CD4-positive, alpha-beta T cell (primary cell): ENCODE measurements at regions not wholly inside any gene's neighbourhood (a gene's known extent, or its start where the extent isn't known, plus 50 kb on each side); places are given as distances from the start of the nearest gene placed in this dataset.
"Not testable (repeated sequence)": the region's sequence is repeated elsewhere in the genome, so short reads cannot be mapped to it uniquely, and the experiment has no call there.

Experiments
- ATAC-seq: fragments of 200-7000 bp; cut with Tn5 transposase; one replicate; pipeline ENCODE4 v1.10.0; 2022; ENCODE audit warnings: mild to moderate bottlenecking; ENCODE audit not compliant: poor library complexity
- CTCF ChIA-PET: fragments of 350-600 bp; sonication (Branson Sonifier 250); formaldehyde crosslinking; loops from one replicate; lab custom pipeline; 2021; ENCODE audit warnings: antibody characterized with exemption, inconsistent platforms; lab: Charles Lee
- POLR2A ChIA-PET: fragments of 350-600 bp; sonication (Branson Sonifier 250); formaldehyde crosslinking; loops from one replicate; lab custom pipeline; 2021; ENCODE audit warnings: antibody characterized with exemption, inconsistent platforms; lab: Charles Lee
- DNase-seq, 14 experiments: peaks; one replicate each; pipeline ENCODE4 v3.0.0-alpha.2; 2013 to 2020; ENCODE audit warnings: mixed read lengths in 2 of 14
- H3K27ac ChIP-seq, 2 donors: one replicate each; pipeline versions ENCODE4 v1.5.1 to v1.7.0; 2013; ENCODE audit warnings: low read length in 2 of 2, low read depth in 1 of 2, mild to moderate bottlenecking in 1 of 2
- H3K27me3 ChIP-seq, 2 experiments: 1 replicate in 1 of 2; 2 replicates in 1 of 2; pipeline versions ENCODE4 v1.6.1 to v1.7.0; 2013; ENCODE audit warnings: low read length in 2 of 2, control low read depth in 1 of 2, mild to moderate bottlenecking in 1 of 2, moderate library complexity in 1 of 2; ENCODE audit not compliant: insufficient read depth in 2 of 2, control insufficient read depth in 1 of 2
- H3K36me3 ChIP-seq: one replicate; pipeline ENCODE4 v1.6.1; 2013; ENCODE audit warnings: low read length, control low read depth; ENCODE audit not compliant: insufficient read depth
- H3K4me1 ChIP-seq: one replicate; pipeline ENCODE4 v1.6.1; 2013; ENCODE audit warnings: low read length, control low read depth; ENCODE audit not compliant: insufficient read depth
- H3K4me3 ChIP-seq: one replicate; pipeline ENCODE4 v1.5.1; 2013; ENCODE audit warnings: mild to moderate bottlenecking, low read length, moderate library complexity
- H3K9me3 ChIP-seq, 2 experiments: 1 replicate in 1 of 2; 2 replicates in 1 of 2; pipeline versions ENCODE4 v1.6.1 to v1.7.0; 2013; ENCODE audit warnings: low read length in 2 of 2, mild to moderate bottlenecking in 2 of 2, control low read depth in 1 of 2, moderate library complexity in 1 of 2; ENCODE audit not compliant: control insufficient read depth in 1 of 2, insufficient read depth in 1 of 2
- H3K27ac Mint-ChIP-seq: one replicate; pipeline ENCODE4 v1.8.0; 2020; ENCODE audit warnings: mixed read lengths
- H3K27me3 Mint-ChIP-seq: one replicate; pipeline ENCODE4 v1.8.0; 2021; ENCODE audit warnings: mixed read lengths
- H3K36me3 Mint-ChIP-seq: one replicate; pipeline ENCODE4 v1.8.0; 2021; ENCODE audit warnings: low read depth, mixed read lengths
- H3K4me1 Mint-ChIP-seq: one replicate; pipeline ENCODE4 v1.8.0; 2021; ENCODE audit warnings: low read depth, mixed read lengths
- H3K4me3 Mint-ChIP-seq: one replicate; pipeline ENCODE4 v1.8.0; 2020; ENCODE audit warnings: mild to moderate bottlenecking, mixed read lengths
- H3K9me3 Mint-ChIP-seq: one replicate; pipeline ENCODE4 v1.8.0; 2020; ENCODE audit warnings: mixed read lengths
- intact Hi-C, 2 experiments: fragments of 100-400 bp; cut with DNase I in 1 of 2; cut with micrococcal nuclease in 1 of 2; formaldehyde crosslinking; loops; one replicate each; pipeline versions ENCODE4 v1.15.1 to v1.9.0; 2023 to 2025; cut with DNase I, micrococcal nuclease
- TF ChIP-seq, protein P1 (sequence below): fragments of 200-600 bp; IDR thresholded peaks from one replicate; pipeline ENCODE4 v1.8.0; 2022; ENCODE audit warnings: antibody characterized with exemption, mild to moderate bottlenecking

DNA sequence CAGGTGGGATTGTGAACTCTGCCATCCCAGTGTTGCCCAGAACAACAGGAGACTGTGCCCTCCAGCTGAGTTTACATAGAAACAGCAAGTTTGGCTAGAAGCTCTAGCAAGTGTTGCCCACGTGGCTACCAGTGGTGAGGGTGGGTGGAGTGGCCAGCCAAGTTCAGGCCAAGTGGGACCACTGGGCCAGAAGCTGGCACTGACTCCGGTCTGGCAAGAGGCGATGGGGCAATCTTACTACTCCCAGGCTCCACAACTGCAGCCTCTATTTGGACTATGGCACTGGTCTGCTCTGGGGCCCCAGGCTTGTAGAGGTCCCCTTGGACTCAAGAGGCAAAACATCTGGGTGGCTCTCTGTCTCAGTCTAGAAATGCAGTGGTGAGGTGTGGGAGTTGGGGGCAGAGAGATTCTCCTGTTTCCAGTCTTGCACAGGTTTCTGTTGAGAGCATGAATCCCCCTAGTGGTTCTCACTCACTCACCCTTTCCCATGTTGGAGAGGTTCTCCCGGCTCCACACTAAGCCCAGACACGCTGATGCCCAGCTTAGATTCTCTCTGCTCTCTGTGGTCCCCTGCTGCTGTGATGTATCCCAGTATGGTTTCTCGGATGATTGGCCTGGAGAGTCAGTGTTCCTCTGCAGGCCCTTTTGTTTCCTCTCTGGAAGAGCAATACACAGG lies 615.3 kb downstream of the PDHA2 start:
- ChIA-PET CTCF (no interaction called here), POLR2A (no interaction called here)
- Mint-ChIP-seq H3K27me3 (no peaks in the 10 kb centered on the region), H3K9me3 (peaks cover 9% of the 10 kb centered on the region), H3K4me3 (no peak overlapping the region), H3K4me1 (no peaks in the 10 kb centered on the region), H3K27ac (no peak overlapping the region), H3K36me3 (no peaks in the 10 kb centered on the region)
- no peaks in the 10 kb centered on the region for H3K27me3 ChIP-seq
- no peak overlapping the region for H3K27ac ChIP-seq
- DNase-seq (no peak), ATAC-seq (no peak)
- no peaks in the 10 kb centered on the region for H3K4me1 ChIP-seq
- intact Hi-C loops: no loop called here
- H3K9me3 ChIP-seq: peaks cover 4 to 10% of the 10 kb centered on the region in 2 experiments
- TF ChIP-seq, protein P1, sequence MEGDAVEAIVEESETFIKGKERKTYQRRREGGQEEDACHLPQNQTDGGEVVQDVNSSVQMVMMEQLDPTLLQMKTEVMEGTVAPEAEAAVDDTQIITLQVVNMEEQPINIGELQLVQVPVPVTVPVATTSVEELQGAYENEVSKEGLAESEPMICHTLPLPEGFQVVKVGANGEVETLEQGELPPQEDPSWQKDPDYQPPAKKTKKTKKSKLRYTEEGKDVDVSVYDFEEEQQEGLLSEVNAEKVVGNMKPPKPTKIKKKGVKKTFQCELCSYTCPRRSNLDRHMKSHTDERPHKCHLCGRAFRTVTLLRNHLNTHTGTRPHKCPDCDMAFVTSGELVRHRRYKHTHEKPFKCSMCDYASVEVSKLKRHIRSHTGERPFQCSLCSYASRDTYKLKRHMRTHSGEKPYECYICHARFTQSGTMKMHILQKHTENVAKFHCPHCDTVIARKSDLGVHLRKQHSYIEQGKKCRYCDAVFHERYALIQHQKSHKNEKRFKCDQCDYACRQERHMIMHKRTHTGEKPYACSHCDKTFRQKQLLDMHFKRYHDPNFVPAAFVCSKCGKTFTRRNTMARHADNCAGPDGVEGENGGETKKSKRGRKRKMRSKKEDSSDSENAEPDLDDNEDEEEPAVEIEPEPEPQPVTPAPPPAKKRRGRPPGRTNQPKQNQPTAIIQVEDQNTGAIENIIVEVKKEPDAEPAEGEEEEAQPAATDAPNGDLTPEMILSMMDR: no peak
- H3K4me3 ChIP-seq: no peak overlapping the region
- H3K36me3 ChIP-seq: no peaks in the 10 kb centered on the region

DNA sequence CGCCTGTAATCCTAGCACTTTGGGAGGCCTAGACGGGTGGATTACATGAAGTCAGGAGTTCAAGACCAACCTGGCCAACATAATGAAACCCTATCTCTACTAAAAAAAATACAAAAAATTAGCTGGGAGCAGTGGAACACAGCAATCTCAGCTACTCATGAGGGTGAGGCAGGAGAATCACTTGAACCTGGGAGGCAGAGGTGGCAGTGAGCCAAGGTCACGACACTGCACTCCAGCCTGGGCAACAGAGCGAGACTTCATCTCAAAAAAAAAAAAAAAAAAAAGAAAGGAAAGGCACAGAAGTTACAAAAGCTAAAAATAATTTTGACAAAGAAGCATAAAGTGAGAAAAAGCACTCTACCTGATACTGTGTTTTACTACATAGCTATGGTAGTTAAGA lies 618.1 kb downstream of the PDHA2 start:
- H3K9me3 Mint-ChIP-seq, H3K4me3 Mint-ChIP-seq, H3K4me1 ChIP-seq, intact Hi-C loops, H3K4me3 ChIP-seq, H3K9me3 ChIP-seq, H3K36me3 Mint-ChIP-seq, H3K27ac ChIP-seq, H3K4me1 Mint-ChIP-seq, DNase-seq, H3K27me3 ChIP-seq, H3K27ac Mint-ChIP-seq, POLR2A ChIA-PET, H3K27me3 Mint-ChIP-seq, ATAC-seq, H3K36me3 ChIP-seq: not testable (repeated sequence)
- CTCF ChIA-PET: interaction anchor here (1.4 kb wide), 1 partner anchor 15 kb away, joined by 3 read pairs; no protein-coding TSS in a partner anchor

DNA sequence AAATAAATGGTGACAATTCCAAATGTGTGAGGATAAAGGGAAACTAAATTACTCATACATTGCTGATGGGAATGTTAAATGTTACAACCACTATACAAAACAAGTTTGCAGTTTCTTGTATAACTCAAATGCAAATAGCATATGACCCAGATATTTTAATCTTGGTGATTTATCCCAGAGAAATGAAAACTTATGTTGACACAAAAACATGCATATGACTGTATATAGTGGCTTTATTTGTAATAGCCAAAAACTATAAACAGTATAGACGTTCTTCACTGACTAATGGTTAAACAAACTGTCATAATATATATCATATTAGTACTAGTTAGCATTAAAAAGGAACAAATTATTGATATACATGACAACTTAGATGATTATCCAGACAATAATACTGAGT lies 619.2 kb downstream of the PDHA2 start:
- intact Hi-C loops: no loop called here
- Histone ChIP-seq H3K4me3 (no peak overlapping the region), H3K4me1 (no peaks in the 10 kb centered on the region), H3K9me3 (peaks cover 0 to 5% of the 10 kb centered on the region in 2 experiments), H3K27me3 (no peaks in the 10 kb centered on the region), H3K27ac (no peak overlapping the region), H3K36me3 (no peaks in the 10 kb centered on the region)
- H3K4me1 Mint-ChIP-seq: no peaks in the 10 kb centered on the region
- TF ChIP-seq, protein P1: no peak
- peaks cover 7% of the 10 kb centered on the region for H3K9me3 Mint-ChIP-seq
- H3K4me3 Mint-ChIP-seq: no peak overlapping the region
- no peak for ATAC-seq
- H3K27ac Mint-ChIP-seq: no peak overlapping the region
- ChIA-PET CTCF (no interaction called here), POLR2A (no interaction called here)
- no peaks in the 10 kb centered on the region for H3K36me3 Mint-ChIP-seq
- H3K27me3 Mint-ChIP-seq: no peaks in the 10 kb centered on the region
- DNase-seq: no peak

DNA sequence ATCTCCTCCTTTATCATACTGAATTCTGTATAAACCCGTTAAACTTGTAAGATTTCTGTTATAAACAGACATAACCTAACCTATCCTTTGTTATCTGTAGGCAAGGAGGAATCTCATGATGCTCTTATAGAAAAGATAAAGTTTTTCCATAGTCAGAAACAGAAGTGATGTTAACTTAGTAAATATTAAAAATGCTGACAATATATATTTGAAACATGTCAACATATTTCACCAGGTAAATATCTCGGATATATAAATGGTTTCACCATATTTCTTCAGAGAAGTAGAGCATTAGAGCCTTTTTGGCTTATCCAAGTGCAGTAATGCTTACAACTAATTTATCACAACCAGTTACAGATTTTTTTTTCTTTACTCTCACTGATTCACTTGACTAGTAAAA lies 625.9 kb downstream of the PDHA2 start:
- ChIA-PET POLR2A (no interaction called here), CTCF (no interaction called here)
- Mint-ChIP-seq H3K27ac (no peak overlapping the region), H3K4me3 (no peak overlapping the region), H3K36me3 (no peaks in the 10 kb centered on the region), H3K4me1 (no peaks in the 10 kb centered on the region), H3K27me3 (no peaks in the 10 kb centered on the region), H3K9me3 (peaks cover 13% of the 10 kb centered on the region)
- Histone ChIP-seq H3K4me3 (no peak overlapping the region), H3K27ac (no peak overlapping the region), H3K4me1 (no peaks in the 10 kb centered on the region), H3K36me3 (no peaks in the 10 kb centered on the region), H3K27me3 (no peaks in the 10 kb centered on the region), H3K9me3 (no peaks in the 10 kb centered on the region)
- TF ChIP-seq, protein P1: no peak
- intact Hi-C loops: no loop called here
- ATAC-seq: no peak
- no peak for DNase-seq
